ENCODE measurements at regions not wholly inside any gene's neighbourhood (a gene's known extent, or its start where the extent isn't known, plus 50 kb on each side); places are given as distances from the start of the nearest gene placed in this dataset.

- no TSS peak for BruUV-seq (replicated peaks)
- POLR2A ChIA-PET (ENCODE audit: low non-redundant PET) = interaction anchor here (0.6 kb wide), 1 partner anchor 12 kb away, joined by 3 read pairs; no protein-coding TSS in a partner anchor
- CTCF ChIA-PET = no interaction called here
Observed at GRCh38 chr3:115488409-115488808, 134.9 kb upstream of the GAP43 start.

DNA sequence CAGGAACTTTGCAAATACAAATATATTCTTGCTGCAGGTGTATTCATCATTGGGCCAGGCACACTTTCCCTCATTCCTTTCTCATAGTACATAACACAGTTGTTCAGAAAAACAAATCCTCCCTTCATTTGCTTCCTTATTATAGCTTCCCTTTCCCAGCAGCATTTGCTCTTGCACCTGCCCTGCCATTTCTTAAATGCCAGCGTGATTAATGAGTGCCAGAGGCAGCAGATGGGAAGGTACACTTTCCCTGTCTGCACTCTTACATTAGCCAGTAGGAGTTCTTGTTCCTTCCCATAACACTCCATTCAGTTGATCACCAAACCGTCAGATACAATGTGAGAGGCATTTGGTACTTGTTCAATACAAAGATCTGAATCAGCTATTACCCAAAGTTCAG is 128.5 kb upstream of the GAP43 start:
- CTCF ChIA-PET = no interaction called here
- H3K4me1 ChIP-seq (ENCODE audit: insufficient read depth, low read length, poor library complexity, severe bottlenecking) = peaks cover 12% of the 10 kb centered on the region
- POLR2A ChIA-PET (ENCODE audit: low non-redundant PET) = no interaction called here
- intact Hi-C loops (cut with micrococcal nuclease; ENCODE audit: unreplicated experiment) = no loop called here
- H3K27ac ChIP-seq (ENCODE audit: low read depth, low read length, poor library complexity, severe bottlenecking) = no peak overlapping the region
- no TSS peak for BruUV-seq (replicated peaks)
- no peaks in the 10 kb centered on the region for H3K27me3 ChIP-seq (replicated peaks; ENCODE audit: insufficient read depth, low read depth, low read length, poor library complexity)
- DNase-seq (ENCODE audit: low spot score) = no peak
- no peak overlapping the region for H3K4me3 ChIP-seq (ENCODE audit: low read depth, low read length, poor library complexity, severe bottlenecking)
- H3K36me3 ChIP-seq (ENCODE audit: insufficient read depth, low read length, poor library complexity, severe bottlenecking) = no peaks in the 10 kb centered on the region
- H3K9me3 ChIP-seq (ENCODE audit: low read depth, low read length, poor library complexity, severe bottlenecking) = no peaks in the 10 kb centered on the region
- TF ChIP-seq EZH2 (IDR thresholded peaks at IDR 0.05; ENCODE audit: borderline replicate concordance, low read depth, low read length, poor library complexity, severe bottlenecking) = no peak
- TF ChIP-seq CTCF (conservative IDR thresholded peaks at IDR 0.05; ENCODE audit: low read depth, low read length) = no peak

More at GRCh38 chr3:115488409-115488808, 134.9 kb upstream of the GAP43 start:
- H3K4me1 ChIP-seq (ENCODE audit: insufficient read depth, low read length, poor library complexity, severe bottlenecking) = no peaks in the 10 kb centered on the region
- intact Hi-C loops (cut with micrococcal nuclease; ENCODE audit: unreplicated experiment) = no loop called here
- no peaks in the 10 kb centered on the region for H3K27me3 ChIP-seq (replicated peaks; ENCODE audit: insufficient read depth, low read depth, low read length, poor library complexity)
- H3K27ac ChIP-seq (ENCODE audit: low read depth, low read length, poor library complexity, severe bottlenecking) = no peak overlapping the region
- no peaks in the 10 kb centered on the region for H3K9me3 ChIP-seq (ENCODE audit: low read depth, low read length, poor library complexity, severe bottlenecking)
- no peak overlapping the region for H3K4me3 ChIP-seq (ENCODE audit: low read depth, low read length, poor library complexity, severe bottlenecking)
- no peaks in the 10 kb centered on the region for H3K36me3 ChIP-seq (ENCODE audit: insufficient read depth, low read length, poor library complexity, severe bottlenecking)
- no peak for DNase-seq (ENCODE audit: low spot score)
- TF ChIP-seq CTCF (conservative IDR thresholded peaks at IDR 0.05; ENCODE audit: low read depth, low read length) (no peak), EZH2 (IDR thresholded peaks at IDR 0.05; ENCODE audit: borderline replicate concordance, low read depth, low read length, poor library complexity, severe bottlenecking) (no peak)

- Histone ChIP-seq H3K4me1 (ENCODE audit: insufficient read depth, low read length, poor library complexity, severe bottlenecking) (peaks cover 48% of the 10 kb centered on the region), H3K4me3 (ENCODE audit: low read depth, low read length, poor library complexity, severe bottlenecking) (no peak overlapping the region), H3K27me3 (replicated peaks; ENCODE audit: insufficient read depth, low read depth, low read length, poor library complexity) (no peaks in the 10 kb centered on the region), H3K27ac (ENCODE audit: low read depth, low read length, poor library complexity, severe bottlenecking) (no peak overlapping the region), H3K9me3 (ENCODE audit: low read depth, low read length, poor library complexity, severe bottlenecking) (no peaks in the 10 kb centered on the region), H3K36me3 (ENCODE audit: insufficient read depth, low read length, poor library complexity, severe bottlenecking) (no peaks in the 10 kb centered on the region)
- ChIA-PET POLR2A (ENCODE audit: low non-redundant PET) (no interaction called here), CTCF (no interaction called here)
- no peak for TF ChIP-seq CTCF (conservative IDR thresholded peaks at IDR 0.05; ENCODE audit: low read depth, low read length)
- TF ChIP-seq EZH2 (IDR thresholded peaks at IDR 0.05; ENCODE audit: borderline replicate concordance, low read depth, low read length, poor library complexity, severe bottlenecking) = no peak
- BruUV-seq (replicated peaks) = no TSS peak
- intact Hi-C loops (cut with micrococcal nuclease; ENCODE audit: unreplicated experiment) = no loop called here
- DNase-seq (ENCODE audit: low spot score) = no peak
Observed at GRCh38 chr3:115498421-115498820, 124.9 kb upstream of the GAP43 start.

All from A673 (cell line).